ENCODE measurements at regions not wholly inside any gene's neighbourhood (a gene's known extent, or its start where the extent isn't known, plus 50 kb on each side); places are given as distances from the start of the nearest gene placed in this dataset.

DNA sequence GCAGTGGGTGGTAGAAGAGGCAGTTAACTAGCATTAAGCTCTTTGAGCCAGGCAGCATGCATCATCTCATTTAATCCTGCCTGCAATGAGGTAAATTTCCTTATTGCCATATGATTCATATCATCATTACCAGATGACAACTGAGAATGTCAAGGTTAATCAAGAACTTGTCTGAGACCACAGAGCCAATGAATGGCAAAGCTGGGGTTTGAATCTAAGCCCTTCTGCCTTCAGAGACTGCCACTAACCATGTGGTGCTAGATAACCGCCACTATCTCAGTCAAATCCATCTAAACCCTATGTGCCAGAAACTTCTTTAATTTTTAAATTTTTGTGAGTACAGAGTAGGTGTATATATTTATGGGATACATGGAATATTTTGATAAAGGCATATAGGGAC lies 77.8 kb upstream of the GRIP1 start:
- TF ChIP-seq RXRA (CRISPR knock-in tag; IDR thresholded peaks at IDR 0.05) = no peak
- no peak for TF ChIP-seq YEATS2 (CRISPR knock-in tag; IDR thresholded peaks at IDR 0.05; ENCODE audit: borderline replicate concordance)
- TF ChIP-seq FOSL1 (CRISPR knock-in tag; IDR thresholded peaks at IDR 0.05; ENCODE audit: borderline replicate concordance) = no peak
- TF ChIP-seq TCF12 (IDR thresholded peaks at IDR 0.05) = no peak
- TF ChIP-seq TCF12 (CRISPR knock-in tag; IDR thresholded peaks at IDR 0.05) = no peak

Data from HepG2 (cell line).